Caco-2 (cell line): ENCODE measurements at regions not wholly inside any gene's neighbourhood (a gene's known extent, or its start where the extent isn't known, plus 50 kb on each side); places are given as distances from the start of the nearest gene placed in this dataset.

ENCODE experiments used
- BruUV-seq: library from RNA; stranded (reverse); fragments of 400-500 nt; replicated peaks from 2 replicates; lab custom pipeline; 2021; lab: Mats Ljungman, UMichigan
- CTCF ChIA-PET: fragments of 300-600 bp; sonication (Branson Sonifier 250); formaldehyde crosslinking; loops from one replicate; lab custom pipeline; 2022; ENCODE audit warnings: antibody characterized with exemption; lab: Charles Lee
- POLR2A ChIA-PET: fragments of 300-600 bp; sonication (Branson Sonifier 250); formaldehyde crosslinking; loops from one replicate; lab custom pipeline; 2022; ENCODE audit warnings: antibody characterized with exemption; lab: Charles Lee
- DNase-seq, 2 experiments: peaks; one replicate each; pipeline versions ENCODE4 v3.0.0 to v3.0.0-alpha.2; 2020 to 2022
- H3K27me3 ChIP-seq: replicated peaks from 2 replicates; pipeline ENCODE4 v1.6.0; 2011; ENCODE audit warnings: low read length; ENCODE audit not compliant: control insufficient read depth, insufficient read depth
- H3K36me3 ChIP-seq: 2 replicates; pipeline ENCODE4 v1.5.1; 2011; ENCODE audit warnings: low read length; ENCODE audit not compliant: control insufficient read depth, insufficient read depth
- H3K4me1 ChIP-seq: fragments of 250-450 bp; sonication (Bioruptor Pico); 2 replicates; pipeline ENCODE4 v1.5.1; 2020; ENCODE audit warnings: mild to moderate bottlenecking
- H3K4me3 ChIP-seq: 2 replicates; pipeline ENCODE4 v1.5.1; 2011; ENCODE audit warnings: low read depth, mild to moderate bottlenecking, control low read depth, low read length
- H3K9me3 ChIP-seq: fragments of 250-450 bp; sonication (Bioruptor Pico); 2 replicates; pipeline ENCODE4 v1.5.1; 2020; ENCODE audit warnings: mild to moderate bottlenecking, moderate library complexity
- H3K27ac Mint-ChIP-seq: one replicate; pipeline ENCODE4 v1.8.0; 2022; ENCODE audit warnings: mixed read lengths; ENCODE audit not compliant: unreplicated experiment
- H3K27me3 Mint-ChIP-seq: one replicate; pipeline ENCODE4 v1.8.0; 2022; ENCODE audit warnings: mixed read lengths; ENCODE audit not compliant: insufficient read depth, unreplicated experiment
- H3K36me3 Mint-ChIP-seq: one replicate; pipeline ENCODE4 v1.8.0; 2022; ENCODE audit warnings: mild to moderate bottlenecking, mixed read lengths; ENCODE audit not compliant: insufficient read depth, unreplicated experiment
- H3K4me1 Mint-ChIP-seq: one replicate; pipeline ENCODE4 v1.8.0; 2022; ENCODE audit warnings: low read depth, mixed read lengths; ENCODE audit not compliant: unreplicated experiment
- H3K4me3 Mint-ChIP-seq: one replicate; pipeline ENCODE4 v1.8.0; 2022; ENCODE audit warnings: mild to moderate bottlenecking, moderate library complexity, mixed read lengths; ENCODE audit not compliant: unreplicated experiment
- H3K9me3 Mint-ChIP-seq: one replicate; pipeline ENCODE4 v1.8.0; 2022; ENCODE audit warnings: mixed read lengths; ENCODE audit not compliant: unreplicated experiment
- CTCF ChIP-seq, 2 experiments: fragments of 200-600 bp in 1 of 2; IDR thresholded peaks; 1 replicate in 1 of 2; 2 replicates in 1 of 2; pipeline versions ENCODE4 v1.5.1 to v1.8.0; 2011 to 2022; ENCODE audit warnings: antibody characterized with exemption in 1 of 2, control low read depth in 1 of 2, inconsistent platforms in 1 of 2, low read depth in 1 of 2, low read length in 1 of 2, mild to moderate bottlenecking in 1 of 2, moderate library complexity in 1 of 2; ENCODE audit not compliant: insufficient read depth in 1 of 2, severe bottlenecking in 1 of 2, unreplicated experiment in 1 of 2
- intact Hi-C: fragments of 100-400 bp; cut with micrococcal nuclease; formaldehyde crosslinking; loops from one replicate; pipeline ENCODE4 v1.10.0; 2022; ENCODE audit not compliant: unreplicated experiment

GRCh38 chr5:82754759-82755158 lies 322.4 kb downstream of the TMEM167A start:
- Histone ChIP-seq H3K36me3 (no peaks in the 10 kb centered on the region), H3K27me3 (no peaks in the 10 kb centered on the region), H3K4me1 (no peaks in the 10 kb centered on the region; the same call in 1 of the 2 replicates), H3K4me3 (no peak overlapping the region), H3K9me3 (no peaks in the 10 kb centered on the region)
- no peaks in the 10 kb centered on the region for H3K36me3 Mint-ChIP-seq
- CTCF ChIA-PET: no interaction called here
- no peak for DNase-seq
- H3K4me3 Mint-ChIP-seq: no peak overlapping the region
- no peak overlapping the region for H3K27ac Mint-ChIP-seq
- POLR2A ChIA-PET: no interaction called here
- intact Hi-C loops: no loop called here
- H3K9me3 Mint-ChIP-seq: no peaks in the 10 kb centered on the region
- BruUV-seq: no TSS peak
- H3K27me3 Mint-ChIP-seq: no peaks in the 10 kb centered on the region
- H3K4me1 Mint-ChIP-seq: no peaks in the 10 kb centered on the region
- TF ChIP-seq CTCF (IDR thresholded peaks at IDR 0.05; ENCODE audit: insufficient read depth in 1 of 2, low read depth in 1 of 2, low read length in 1 of 2, severe bottlenecking in 1 of 2, unreplicated experiment in 1 of 2): no peak

GRCh38 chr5:82754036-82754746 lies 323.0 kb downstream of the TMEM167A start:
- Histone ChIP-seq H3K9me3 (no peaks in the 10 kb centered on the region), H3K4me1 (no peaks in the 10 kb centered on the region; the same call in 1 of the 2 replicates), H3K36me3 (no peaks in the 10 kb centered on the region), H3K4me3 (no peak overlapping the region), H3K27me3 (no peaks in the 10 kb centered on the region)
- TF ChIP-seq CTCF (IDR thresholded peaks at IDR 0.05; ENCODE audit: insufficient read depth in 1 of 2, low read depth in 1 of 2, low read length in 1 of 2, severe bottlenecking in 1 of 2, unreplicated experiment in 1 of 2): no peak
- ChIA-PET POLR2A (no interaction called here), CTCF (no interaction called here)
- Mint-ChIP-seq H3K36me3 (no peaks in the 10 kb centered on the region), H3K4me1 (no peaks in the 10 kb centered on the region), H3K27me3 (no peaks in the 10 kb centered on the region), H3K9me3 (no peaks in the 10 kb centered on the region), H3K27ac (no peak overlapping the region), H3K4me3 (no peak overlapping the region)
- BruUV-seq: no TSS peak
- intact Hi-C loops: no loop called here
- no peak for DNase-seq

- H3K27me3 Mint-ChIP-seq: no peaks in the 10 kb centered on the region
- no peak for TF ChIP-seq CTCF (IDR thresholded peaks at IDR 0.05; ENCODE audit: insufficient read depth in 1 of 2, low read depth in 1 of 2, low read length in 1 of 2, severe bottlenecking in 1 of 2, unreplicated experiment in 1 of 2)
- CTCF ChIA-PET: no interaction called here
- no peaks in the 10 kb centered on the region for H3K4me1 Mint-ChIP-seq
- Histone ChIP-seq H3K4me3 (no peak overlapping the region), H3K36me3 (no peaks in the 10 kb centered on the region), H3K4me1 (no peaks in the 10 kb centered on the region; the same call in 1 of the 2 replicates), H3K9me3 (no peaks in the 10 kb centered on the region), H3K27me3 (no peaks in the 10 kb centered on the region)
- H3K27ac Mint-ChIP-seq: no peak overlapping the region
- no peak for DNase-seq
- no peak overlapping the region for H3K4me3 Mint-ChIP-seq
- intact Hi-C loops: no loop called here
- no TSS peak for BruUV-seq
- POLR2A ChIA-PET: no interaction called here
- H3K9me3 Mint-ChIP-seq: no peaks in the 10 kb centered on the region
- H3K36me3 Mint-ChIP-seq: no peaks in the 10 kb centered on the region
Observed at GRCh38 chr5:82753374-82753773, 323.8 kb downstream of the TMEM167A start.
